ENCODE measurements at regions not wholly inside any gene's neighbourhood (a gene's known extent, or its start where the extent isn't known, plus 50 kb on each side); places are given as distances from the start of the nearest gene placed in this dataset.

DNA sequence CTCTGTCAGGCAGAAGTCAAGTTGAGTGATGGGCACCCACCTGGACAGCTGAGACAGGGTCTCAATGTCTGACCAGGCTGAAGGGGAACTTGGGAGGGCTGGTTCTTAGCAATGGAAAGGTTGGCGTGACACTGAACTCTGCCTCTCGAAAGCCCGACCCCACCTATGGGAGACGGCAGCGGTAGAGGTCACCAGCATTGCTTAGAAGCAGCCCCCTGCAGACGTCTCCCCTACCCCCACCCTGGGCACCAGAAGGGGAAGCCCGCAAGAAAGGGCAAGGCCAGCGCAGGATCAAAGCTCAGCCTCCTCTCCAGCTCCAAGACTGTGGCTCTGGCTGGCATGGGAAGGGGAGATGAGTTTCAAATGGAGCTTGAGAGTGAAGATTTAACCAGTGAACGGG is 184.8 kb upstream of the LYSMD4 start:
- no peak for TF ChIP-seq HCFC1 (IDR thresholded peaks at IDR 0.05; ENCODE audit: low read depth, low read length)
- TF ChIP-seq, protein P1, sequence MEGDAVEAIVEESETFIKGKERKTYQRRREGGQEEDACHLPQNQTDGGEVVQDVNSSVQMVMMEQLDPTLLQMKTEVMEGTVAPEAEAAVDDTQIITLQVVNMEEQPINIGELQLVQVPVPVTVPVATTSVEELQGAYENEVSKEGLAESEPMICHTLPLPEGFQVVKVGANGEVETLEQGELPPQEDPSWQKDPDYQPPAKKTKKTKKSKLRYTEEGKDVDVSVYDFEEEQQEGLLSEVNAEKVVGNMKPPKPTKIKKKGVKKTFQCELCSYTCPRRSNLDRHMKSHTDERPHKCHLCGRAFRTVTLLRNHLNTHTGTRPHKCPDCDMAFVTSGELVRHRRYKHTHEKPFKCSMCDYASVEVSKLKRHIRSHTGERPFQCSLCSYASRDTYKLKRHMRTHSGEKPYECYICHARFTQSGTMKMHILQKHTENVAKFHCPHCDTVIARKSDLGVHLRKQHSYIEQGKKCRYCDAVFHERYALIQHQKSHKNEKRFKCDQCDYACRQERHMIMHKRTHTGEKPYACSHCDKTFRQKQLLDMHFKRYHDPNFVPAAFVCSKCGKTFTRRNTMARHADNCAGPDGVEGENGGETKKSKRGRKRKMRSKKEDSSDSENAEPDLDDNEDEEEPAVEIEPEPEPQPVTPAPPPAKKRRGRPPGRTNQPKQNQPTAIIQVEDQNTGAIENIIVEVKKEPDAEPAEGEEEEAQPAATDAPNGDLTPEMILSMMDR (IDR thresholded peaks at IDR 0.05 in 2 of 3, conservative IDR thresholded peaks at IDR 0.05 in 1 of 3; ENCODE audit: insufficient read depth in 2 of 3, low read depth in 1 of 3, low read length in 3 of 3): no peak
- TF ChIP-seq JUNB (CRISPR knock-in tag; conservative IDR thresholded peaks at IDR 0.05): no peak
- TF ChIP-seq SP2 (IDR thresholded peaks at IDR 0.05; ENCODE audit: extremely low read depth, low read depth, low read length, poor library complexity, severe bottlenecking): no peak
- TF ChIP-seq JUN (IDR thresholded peaks at IDR 0.05; ENCODE audit: borderline replicate concordance, low read depth, low read length): no peak
- TF ChIP-seq JUN (CRISPR knock-in tag; IDR thresholded peaks at IDR 0.05; ENCODE audit: borderline replicate concordance): no peak
- TF ChIP-seq, protein P2, sequence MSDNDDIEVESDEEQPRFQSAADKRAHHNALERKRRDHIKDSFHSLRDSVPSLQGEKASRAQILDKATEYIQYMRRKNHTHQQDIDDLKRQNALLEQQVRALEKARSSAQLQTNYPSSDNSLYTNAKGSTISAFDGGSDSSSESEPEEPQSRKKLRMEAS (CRISPR knock-in tag; IDR thresholded peaks at IDR 0.05): no peak
- TF ChIP-seq CBX5 (IDR thresholded peaks at IDR 0.05; ENCODE audit: borderline replicate concordance, low read depth): no peak
- no peak for TF ChIP-seq CEBPG (CRISPR knock-in tag; IDR thresholded peaks at IDR 0.05)
- TF ChIP-seq CEBPG (tag; conservative IDR thresholded peaks at IDR 0.05 in 1 of 2, IDR thresholded peaks at IDR 0.05 in 1 of 2): no peak
